WTC11 (cell line): ENCODE measurements at regions not wholly inside any gene's neighbourhood (a gene's known extent, or its start where the extent isn't known, plus 50 kb on each side); places are given as distances from the start of the nearest gene placed in this dataset.

Experiments used
- AR ChIP-seq: fragments of 250-450 bp; sonication (Bioruptor Pico); IDR thresholded peaks from 2 replicates; pipeline ENCODE4 v1.9.0; 2021; ENCODE audit warnings: mild to moderate bottlenecking
- FOXK1 ChIP-seq: sonication (generic); formaldehyde crosslinking; IDR thresholded peaks from 2 replicates; pipeline ENCODE4 v1.8.0; 2022; ENCODE audit warnings: mild to moderate bottlenecking, moderate library complexity, missing genetic modification reagents
- SP1 ChIP-seq: sonication (generic); formaldehyde crosslinking; conservative IDR thresholded peaks from 2 replicates; pipeline ENCODE4 v1.8.1; 2022; ENCODE audit warnings: missing genetic modification reagents
- USF2 ChIP-seq: sonication (generic); formaldehyde crosslinking; IDR thresholded peaks from 2 replicates; pipeline ENCODE4 v1.8.1; 2023; ENCODE audit warnings: mild to moderate bottlenecking, missing genetic modification reagents, moderate library complexity
- ZNF121 ChIP-seq: sonication (generic); formaldehyde crosslinking; IDR thresholded peaks from 2 replicates; pipeline ENCODE4 v1.8.0; 2023; ENCODE audit warnings: missing genetic modification reagents
- TF ChIP-seq, protein P1 (sequence below): fragments of 200-600 bp; IDR thresholded peaks from 2 replicates; pipeline ENCODE4 v1.8.0; 2022; ENCODE audit warnings: antibody characterized with exemption
- TF ChIP-seq, protein P2 (sequence below): sonication (generic); formaldehyde crosslinking; IDR thresholded peaks from 2 replicates; pipeline ENCODE4 v1.8.0; 2022; ENCODE audit warnings: mild to moderate bottlenecking, missing genetic modification reagents

DNA sequence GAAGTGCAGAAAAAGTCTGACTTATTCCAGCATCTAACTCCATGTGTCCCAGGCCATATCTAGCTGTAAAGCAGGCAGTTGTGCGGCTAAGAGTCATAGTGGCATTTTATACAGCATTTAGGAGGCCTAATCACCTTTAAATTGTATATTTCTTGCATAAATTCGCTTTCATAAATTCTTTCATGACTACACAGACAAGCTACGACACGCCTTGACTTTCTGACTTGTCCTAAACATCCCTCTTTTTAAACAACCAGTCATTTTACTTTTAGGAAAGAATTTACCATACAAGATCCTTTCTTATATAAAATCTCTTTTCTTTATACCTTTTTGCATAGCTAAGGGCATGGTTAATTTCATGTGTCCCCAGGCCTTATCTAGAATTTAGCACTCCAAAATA is 81.7 kb upstream of the THBS2 start:
- TF ChIP-seq SP1 (CRISPR knock-in tag) = no peak
- TF ChIP-seq FOXK1 (CRISPR knock-in tag) = no peak
- TF ChIP-seq, protein P1, sequence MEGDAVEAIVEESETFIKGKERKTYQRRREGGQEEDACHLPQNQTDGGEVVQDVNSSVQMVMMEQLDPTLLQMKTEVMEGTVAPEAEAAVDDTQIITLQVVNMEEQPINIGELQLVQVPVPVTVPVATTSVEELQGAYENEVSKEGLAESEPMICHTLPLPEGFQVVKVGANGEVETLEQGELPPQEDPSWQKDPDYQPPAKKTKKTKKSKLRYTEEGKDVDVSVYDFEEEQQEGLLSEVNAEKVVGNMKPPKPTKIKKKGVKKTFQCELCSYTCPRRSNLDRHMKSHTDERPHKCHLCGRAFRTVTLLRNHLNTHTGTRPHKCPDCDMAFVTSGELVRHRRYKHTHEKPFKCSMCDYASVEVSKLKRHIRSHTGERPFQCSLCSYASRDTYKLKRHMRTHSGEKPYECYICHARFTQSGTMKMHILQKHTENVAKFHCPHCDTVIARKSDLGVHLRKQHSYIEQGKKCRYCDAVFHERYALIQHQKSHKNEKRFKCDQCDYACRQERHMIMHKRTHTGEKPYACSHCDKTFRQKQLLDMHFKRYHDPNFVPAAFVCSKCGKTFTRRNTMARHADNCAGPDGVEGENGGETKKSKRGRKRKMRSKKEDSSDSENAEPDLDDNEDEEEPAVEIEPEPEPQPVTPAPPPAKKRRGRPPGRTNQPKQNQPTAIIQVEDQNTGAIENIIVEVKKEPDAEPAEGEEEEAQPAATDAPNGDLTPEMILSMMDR = no peak
- no peak for TF ChIP-seq ZNF121 (CRISPR knock-in tag)
- TF ChIP-seq USF2 (CRISPR knock-in tag) = no peak
- TF ChIP-seq, protein P2, sequence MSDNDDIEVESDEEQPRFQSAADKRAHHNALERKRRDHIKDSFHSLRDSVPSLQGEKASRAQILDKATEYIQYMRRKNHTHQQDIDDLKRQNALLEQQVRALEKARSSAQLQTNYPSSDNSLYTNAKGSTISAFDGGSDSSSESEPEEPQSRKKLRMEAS = no peak
- no peak for TF ChIP-seq AR
